ENCODE measurements at regions not wholly inside any gene's neighbourhood (a gene's known extent, or its start where the extent isn't known, plus 50 kb on each side); places are given as distances from the start of the nearest gene placed in this dataset.

DNA sequence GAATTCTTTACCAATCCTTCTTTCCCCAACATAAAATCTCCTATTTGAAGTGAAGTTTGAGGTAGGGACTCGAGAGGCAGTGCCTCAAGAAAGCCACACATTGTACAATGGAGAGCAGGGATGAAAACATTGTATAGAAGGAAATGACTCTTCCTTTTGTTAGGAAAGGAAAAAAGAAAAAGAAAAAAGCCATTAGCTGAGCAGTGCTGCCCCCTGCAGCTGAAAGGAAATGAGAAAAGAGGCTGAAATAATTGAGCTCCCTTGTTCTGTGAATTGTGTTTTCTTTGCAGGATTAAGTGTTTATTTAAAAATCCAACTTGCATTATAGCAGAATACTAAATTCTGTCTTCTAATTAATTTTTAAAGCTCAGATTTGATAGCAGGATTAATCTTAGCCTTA, 162.9 kb upstream of the SASH1 start:
- TF ChIP-seq, protein P1, sequence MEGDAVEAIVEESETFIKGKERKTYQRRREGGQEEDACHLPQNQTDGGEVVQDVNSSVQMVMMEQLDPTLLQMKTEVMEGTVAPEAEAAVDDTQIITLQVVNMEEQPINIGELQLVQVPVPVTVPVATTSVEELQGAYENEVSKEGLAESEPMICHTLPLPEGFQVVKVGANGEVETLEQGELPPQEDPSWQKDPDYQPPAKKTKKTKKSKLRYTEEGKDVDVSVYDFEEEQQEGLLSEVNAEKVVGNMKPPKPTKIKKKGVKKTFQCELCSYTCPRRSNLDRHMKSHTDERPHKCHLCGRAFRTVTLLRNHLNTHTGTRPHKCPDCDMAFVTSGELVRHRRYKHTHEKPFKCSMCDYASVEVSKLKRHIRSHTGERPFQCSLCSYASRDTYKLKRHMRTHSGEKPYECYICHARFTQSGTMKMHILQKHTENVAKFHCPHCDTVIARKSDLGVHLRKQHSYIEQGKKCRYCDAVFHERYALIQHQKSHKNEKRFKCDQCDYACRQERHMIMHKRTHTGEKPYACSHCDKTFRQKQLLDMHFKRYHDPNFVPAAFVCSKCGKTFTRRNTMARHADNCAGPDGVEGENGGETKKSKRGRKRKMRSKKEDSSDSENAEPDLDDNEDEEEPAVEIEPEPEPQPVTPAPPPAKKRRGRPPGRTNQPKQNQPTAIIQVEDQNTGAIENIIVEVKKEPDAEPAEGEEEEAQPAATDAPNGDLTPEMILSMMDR (conservative IDR thresholded peaks at IDR 0.05; ENCODE audit: low read depth, low read length) = peak; percentile 64
- TF ChIP-seq, protein P2, sequence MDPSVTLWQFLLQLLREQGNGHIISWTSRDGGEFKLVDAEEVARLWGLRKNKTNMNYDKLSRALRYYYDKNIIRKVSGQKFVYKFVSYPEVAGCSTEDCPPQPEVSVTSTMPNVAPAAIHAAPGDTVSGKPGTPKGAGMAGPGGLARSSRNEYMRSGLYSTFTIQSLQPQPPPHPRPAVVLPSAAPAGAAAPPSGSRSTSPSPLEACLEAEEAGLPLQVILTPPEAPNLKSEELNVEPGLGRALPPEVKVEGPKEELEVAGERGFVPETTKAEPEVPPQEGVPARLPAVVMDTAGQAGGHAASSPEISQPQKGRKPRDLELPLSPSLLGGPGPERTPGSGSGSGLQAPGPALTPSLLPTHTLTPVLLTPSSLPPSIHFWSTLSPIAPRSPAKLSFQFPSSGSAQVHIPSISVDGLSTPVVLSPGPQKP (IDR thresholded peaks at IDR 0.05; ENCODE audit: borderline replicate concordance, low read depth, low read length) = no peak
- TF ChIP-seq POLR2A (IDR thresholded peaks at IDR 0.05; ENCODE audit: low read depth, low read length) (no peak), SMC3 (IDR thresholded peaks at IDR 0.05; ENCODE audit: low read depth, low read length) (peak; percentile 45), RAD21 (IDR thresholded peaks at IDR 0.05; ENCODE audit: low read length) (peak; percentile 53), RFX5 (IDR thresholded peaks at IDR 0.05; ENCODE audit: low read depth, low read length) (no peak), BHLHE40 (IDR thresholded peaks at IDR 0.05; ENCODE audit: low read depth, low read length) (no peak), NFE2L2 (IDR thresholded peaks at IDR 0.05; ENCODE audit: low read depth, low read length) (no peak), FOS (IDR thresholded peaks at IDR 0.05; ENCODE audit: low read depth, low read length) (no peak), MXI1 (IDR thresholded peaks at IDR 0.05; ENCODE audit: borderline replicate concordance, low read depth, low read length) (no peak)
- TF ChIP-seq, protein P3, sequence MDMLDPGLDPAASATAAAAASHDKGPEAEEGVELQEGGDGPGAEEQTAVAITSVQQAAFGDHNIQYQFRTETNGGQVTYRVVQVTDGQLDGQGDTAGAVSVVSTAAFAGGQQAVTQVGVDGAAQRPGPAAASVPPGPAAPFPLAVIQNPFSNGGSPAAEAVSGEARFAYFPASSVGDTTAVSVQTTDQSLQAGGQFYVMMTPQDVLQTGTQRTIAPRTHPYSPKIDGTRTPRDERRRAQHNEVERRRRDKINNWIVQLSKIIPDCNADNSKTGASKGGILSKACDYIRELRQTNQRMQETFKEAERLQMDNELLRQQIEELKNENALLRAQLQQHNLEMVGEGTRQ (IDR thresholded peaks at IDR 0.05; ENCODE audit: low read depth, low read length) = no peak

All from IMR-90 (cell line).